PC-3 (cell line): ENCODE measurements at regions not wholly inside any gene's neighbourhood (a gene's known extent, or its start where the extent isn't known, plus 50 kb on each side); places are given as distances from the start of the nearest gene placed in this dataset.

Source experiments
- ATAC-seq: fragments of 200-7000 bp; cut with Tn5 transposase; 2 replicates; pipeline ENCODE4 v1.9.1; 2020; ENCODE audit warnings: mild to moderate bottlenecking, moderate library complexity
- BruUV-seq: library from RNA; stranded (reverse); fragments of 400-500 nt; replicated peaks from 2 replicates; lab custom pipeline; 2021; lab: Mats Ljungman, UMichigan
- CTCF ChIA-PET: fragments of 300-600 bp; sonication (Branson Sonifier 250); formaldehyde crosslinking; loops from one replicate; lab custom pipeline; 2022; ENCODE audit warnings: antibody characterized with exemption; lab: Charles Lee
- POLR2A ChIA-PET: fragments of 300-600 bp; sonication (Branson Sonifier 250); formaldehyde crosslinking; loops from one replicate; lab custom pipeline; 2022; ENCODE audit warnings: antibody characterized with exemption; ENCODE audit not compliant: unreplicated experiment; lab: Charles Lee
- DNase-seq: peaks from one replicate; pipeline ENCODE4 v3.0.0-alpha.2; 2015
- H2AFZ ChIP-seq: fragments of 300-600 bp; sonication (generic); 2 replicates; pipeline ENCODE4 v1.6.0; 2016; ENCODE audit warnings: antibody characterized with exemption, low read length
- H3F3A ChIP-seq: fragments of 300-600 bp; sonication (generic); one replicate; pipeline ENCODE4 v1.6.0; 2017; ENCODE audit warnings: antibody characterized with exemption, low read length, control low read depth, mild to moderate bottlenecking; ENCODE audit not compliant: unreplicated experiment
- H3K27ac ChIP-seq: fragments of 300-600 bp; sonication (generic); 2 replicates; pipeline ENCODE4 v1.5.1; 2016; ENCODE audit warnings: mild to moderate bottlenecking, low read length
- H3K27me3 ChIP-seq: fragments of 300-600 bp; sonication (generic); 2 replicates; pipeline ENCODE4 v1.6.1; 2016; ENCODE audit warnings: low read length, mixed read lengths
- H3K36me3 ChIP-seq: fragments of 300-600 bp; sonication (generic); 2 replicates; pipeline ENCODE4 v1.6.1; 2016; ENCODE audit warnings: low read depth, mixed run types, low read length, mixed read lengths
- H3K4me1 ChIP-seq: fragments of 300-600 bp; sonication (generic); 2 replicates; pipeline ENCODE4 v1.5.1; 2016; ENCODE audit warnings: low read length; ENCODE audit not compliant: insufficient read depth
- H3K4me2 ChIP-seq: fragments of 300-600 bp; sonication (generic); 2 replicates; pipeline ENCODE4 v1.6.0; 2016; ENCODE audit warnings: low read length
- H3K4me3 ChIP-seq: fragments of 300-600 bp; sonication (generic); 2 replicates; pipeline ENCODE4 v1.5.1; 2016; ENCODE audit warnings: mild to moderate bottlenecking, low read length, mixed read lengths
- H3K79me2 ChIP-seq: fragments of 300-600 bp; sonication (generic); 2 replicates; pipeline ENCODE4 v1.6.1; 2017; ENCODE audit warnings: low read length, mixed read lengths
- H3K9ac ChIP-seq: fragments of 300-600 bp; sonication (generic); 2 replicates; pipeline ENCODE4 v1.6.0; 2016; ENCODE audit warnings: mild to moderate bottlenecking, low read length
- H3K9me2 ChIP-seq: fragments of 300-600 bp; sonication (generic); replicated peaks from 2 replicates; pipeline ENCODE4 v1.6.1; 2016; ENCODE audit warnings: mixed run types, low read length, mixed read lengths
- H3K9me3 ChIP-seq: fragments of 300-600 bp; sonication (generic); 2 replicates; pipeline ENCODE4 v1.6.1; 2016; ENCODE audit warnings: low read length, mixed read lengths
- H4K20me1 ChIP-seq: fragments of 300-600 bp; sonication (generic); 2 replicates; pipeline ENCODE4 v1.6.1; 2016; ENCODE audit warnings: low read length, mixed read lengths
- CTCF ChIP-seq: fragments of 300-600 bp; sonication (generic); conservative IDR thresholded peaks from 2 replicates; pipeline ENCODE4 v1.5.1; 2017; ENCODE audit warnings: antibody characterized with exemption, low read depth, mild to moderate bottlenecking, low read length
- EZH2 ChIP-seq: fragments of 300-600 bp; sonication (generic); IDR thresholded peaks from one replicate; pipeline ENCODE4 v1.6.1; 2017; ENCODE audit warnings: antibody characterized with exemption, mild to moderate bottlenecking, low read length; ENCODE audit not compliant: unreplicated experiment
- EZH2phosphoT487 ChIP-seq: fragments of 300-600 bp; sonication (generic); IDR thresholded peaks from 2 replicates; pipeline ENCODE4 v1.6.1; 2018; ENCODE audit warnings: mild to moderate bottlenecking, antibody characterized with exemption, low read length, borderline replicate concordance
- intact Hi-C: fragments of 100-400 bp; cut with micrococcal nuclease; formaldehyde crosslinking; loops from 2 replicates; pipeline ENCODE4 v1.9.0; 2023

DNA sequence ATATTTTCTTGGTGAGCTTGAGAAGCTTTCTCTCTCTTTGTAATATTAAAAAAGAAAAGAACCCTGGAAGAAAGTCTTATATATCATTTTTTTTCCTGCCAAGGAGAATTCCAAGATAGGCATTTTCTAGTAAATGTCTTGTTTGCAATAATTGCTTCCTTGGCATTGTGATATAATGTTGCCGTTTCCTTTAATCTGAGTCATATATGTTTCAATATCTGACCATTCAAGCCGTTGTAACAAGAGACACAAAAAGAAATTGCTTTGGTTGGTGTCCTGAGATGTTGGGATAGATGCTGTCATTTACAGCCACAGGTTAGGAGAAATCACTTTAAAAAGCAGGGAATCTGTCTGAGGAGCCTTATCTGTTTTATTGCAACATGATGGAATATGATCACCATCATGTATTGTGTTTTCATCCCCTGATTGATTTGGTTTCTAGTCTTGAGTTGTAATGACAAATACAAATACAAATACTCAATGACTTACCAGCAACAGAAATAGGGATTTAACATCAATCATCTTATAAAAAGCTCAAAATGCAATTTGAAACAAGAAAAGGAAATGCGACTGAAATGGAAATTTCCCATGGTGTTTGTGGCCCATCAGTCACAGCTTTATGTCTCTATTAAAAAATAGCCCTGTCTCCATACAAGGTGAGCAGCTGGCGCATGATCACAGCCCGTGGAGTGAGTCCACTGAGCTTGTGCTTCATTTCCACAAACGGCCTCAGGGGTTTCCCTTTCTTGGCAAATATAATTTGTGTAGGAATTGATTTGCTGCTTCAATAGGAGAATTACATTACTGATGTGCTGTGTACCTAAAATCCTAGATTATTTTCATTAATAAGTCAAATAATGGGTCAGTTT, 250.1 kb upstream of the TRPC7 start:
- no peak for TF ChIP-seq CTCF
- no peak for TF ChIP-seq EZH2
- no peak for TF ChIP-seq EZH2phosphoT487
- CTCF ChIA-PET = no interaction called here
- ATAC-seq = no peak
- POLR2A ChIA-PET = no interaction called here
- H3K27me3 ChIP-seq = no peaks in the 10 kb centered on the region
- BruUV-seq = no TSS peak
- H3K4me1 ChIP-seq = peaks cover 45% of the 10 kb centered on the region
- H3K27ac ChIP-seq = no peak overlapping the region
- peak overlapping the region; percentile 20 for H3K4me2 ChIP-seq
- H3K36me3 ChIP-seq = no peaks in the 10 kb centered on the region
- H4K20me1 ChIP-seq = no peaks in the 10 kb centered on the region
- H3K9me2 ChIP-seq = no peaks in the 10 kb centered on the region
- no peaks in the 10 kb centered on the region for H3K9me3 ChIP-seq
- H3K9ac ChIP-seq = no peak overlapping the region
- H3K4me3 ChIP-seq = no peak overlapping the region
- no peaks in the 10 kb centered on the region for H3K79me2 ChIP-seq
- intact Hi-C loops = no loop called here
- peak; percentile 51 for DNase-seq
- H2AFZ ChIP-seq = no peak overlapping the region
- H3F3A ChIP-seq = no peaks in the 10 kb centered on the region

DNA sequence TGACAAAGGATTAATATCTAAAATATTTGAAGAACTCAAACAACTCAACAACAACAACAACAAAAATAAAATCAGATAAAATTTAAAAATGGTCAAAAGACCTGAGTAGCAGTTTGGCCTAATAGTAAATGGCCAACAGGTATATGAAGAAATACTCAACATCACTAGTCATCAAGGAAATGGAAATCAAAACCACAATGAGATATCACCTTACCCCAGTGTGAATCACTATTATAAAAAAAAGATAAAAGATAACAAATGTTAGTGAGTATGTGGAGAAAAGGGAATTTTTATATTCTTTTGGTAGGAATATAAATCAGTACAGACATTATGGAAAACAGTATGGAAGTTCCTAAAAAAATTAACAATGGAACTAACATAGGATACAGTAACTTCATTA, 247.9 kb upstream of the TRPC7 start:
- peaks cover 32% of the 10 kb centered on the region for H3K4me1 ChIP-seq
- no peak overlapping the region for H3K9ac ChIP-seq
- H4K20me1 ChIP-seq = no peaks in the 10 kb centered on the region
- ATAC-seq (no peak; the same call in 1 of the 2 replicates), DNase-seq (peak; percentile 58)
- 0 out of 2 replicates have a peak overlapping the region, but pooled peaks have one; percentile 8 for H3K4me2 ChIP-seq
- no peak overlapping the region for H2AFZ ChIP-seq
- intact Hi-C loops = no loop called here
- POLR2A ChIA-PET = no interaction called here
- H3K36me3 ChIP-seq = no peaks in the 10 kb centered on the region
- no peak overlapping the region; the same call in 1 of the 2 replicates for H3K27ac ChIP-seq
- H3F3A ChIP-seq = no peaks in the 10 kb centered on the region
- H3K79me2 ChIP-seq = no peaks in the 10 kb centered on the region
- BruUV-seq = no TSS peak
- CTCF ChIA-PET = no interaction called here
- no peaks in the 10 kb centered on the region for H3K9me2 ChIP-seq
- H3K4me3 ChIP-seq = no peak overlapping the region
- no peaks in the 10 kb centered on the region for H3K27me3 ChIP-seq
- H3K9me3 ChIP-seq = no peaks in the 10 kb centered on the region
- no peak for TF ChIP-seq EZH2
- TF ChIP-seq CTCF = no peak
- TF ChIP-seq EZH2phosphoT487 = no peak

GRCh38 chr5:136605638-136606037, 240.3 kb upstream of the TRPC7 start:
- ATAC-seq (no peak), DNase-seq (no peak)
- no TSS peak for BruUV-seq
- intact Hi-C loops = no loop called here
- ChIA-PET CTCF (no interaction called here), POLR2A (no interaction called here)
- Histone ChIP-seq H3F3A (no peaks in the 10 kb centered on the region), H2AFZ (no peak overlapping the region), H3K79me2 (no peaks in the 10 kb centered on the region), H3K9me2 (no peaks in the 10 kb centered on the region), H3K4me1 (no peaks in the 10 kb centered on the region), H3K27me3 (no peaks in the 10 kb centered on the region), H3K9me3 (no peaks in the 10 kb centered on the region), H3K4me2 (no peak overlapping the region), H3K9ac (no peak overlapping the region), H3K27ac (no peak overlapping the region), H3K4me3 (no peak overlapping the region), H3K36me3 (no peaks in the 10 kb centered on the region), H4K20me1 (no peaks in the 10 kb centered on the region)
- TF ChIP-seq EZH2phosphoT487 (no peak), EZH2 (no peak), CTCF (no peak)
